ENCODE measurements at regions not wholly inside any gene's neighbourhood (a gene's known extent, or its start where the extent isn't known, plus 50 kb on each side); places are given as distances from the start of the nearest gene placed in this dataset.

DNA sequence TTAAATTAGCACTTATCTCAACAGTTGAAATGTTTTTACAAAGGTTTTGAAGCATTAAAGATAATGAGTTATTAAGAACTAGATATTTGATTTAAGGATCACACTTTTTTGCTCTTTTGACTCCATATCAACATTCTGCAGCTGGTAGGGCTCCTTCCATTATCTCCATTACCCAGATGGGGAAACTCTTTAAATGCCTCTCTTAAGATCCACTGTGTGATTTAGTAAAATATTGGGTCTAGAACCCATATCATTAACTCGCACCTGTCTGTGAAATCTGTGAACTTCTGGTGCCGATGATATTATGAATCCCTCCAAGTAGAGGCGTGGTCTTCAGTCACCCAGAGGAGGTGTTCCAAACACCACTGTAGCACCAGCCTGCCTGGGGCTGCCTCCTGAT is 466.2 kb downstream of the TSN start:
- TF ChIP-seq, protein P1, sequence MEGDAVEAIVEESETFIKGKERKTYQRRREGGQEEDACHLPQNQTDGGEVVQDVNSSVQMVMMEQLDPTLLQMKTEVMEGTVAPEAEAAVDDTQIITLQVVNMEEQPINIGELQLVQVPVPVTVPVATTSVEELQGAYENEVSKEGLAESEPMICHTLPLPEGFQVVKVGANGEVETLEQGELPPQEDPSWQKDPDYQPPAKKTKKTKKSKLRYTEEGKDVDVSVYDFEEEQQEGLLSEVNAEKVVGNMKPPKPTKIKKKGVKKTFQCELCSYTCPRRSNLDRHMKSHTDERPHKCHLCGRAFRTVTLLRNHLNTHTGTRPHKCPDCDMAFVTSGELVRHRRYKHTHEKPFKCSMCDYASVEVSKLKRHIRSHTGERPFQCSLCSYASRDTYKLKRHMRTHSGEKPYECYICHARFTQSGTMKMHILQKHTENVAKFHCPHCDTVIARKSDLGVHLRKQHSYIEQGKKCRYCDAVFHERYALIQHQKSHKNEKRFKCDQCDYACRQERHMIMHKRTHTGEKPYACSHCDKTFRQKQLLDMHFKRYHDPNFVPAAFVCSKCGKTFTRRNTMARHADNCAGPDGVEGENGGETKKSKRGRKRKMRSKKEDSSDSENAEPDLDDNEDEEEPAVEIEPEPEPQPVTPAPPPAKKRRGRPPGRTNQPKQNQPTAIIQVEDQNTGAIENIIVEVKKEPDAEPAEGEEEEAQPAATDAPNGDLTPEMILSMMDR (tag by site-specific recombination; IDR thresholded peaks at IDR 0.05), result no peak
- TF ChIP-seq ZNF501 (tag by site-specific recombination; IDR thresholded peaks at IDR 0.05) (no peak), ZNF133 (tag by site-specific recombination; IDR thresholded peaks at IDR 0.05) (no peak), ZNF580 (tag by site-specific recombination; IDR thresholded peaks at IDR 0.05) (no peak), ZNF37A (tag by site-specific recombination; IDR thresholded peaks at IDR 0.05) (no peak), ZBTB8A (tag by site-specific recombination; IDR thresholded peaks at IDR 0.05) (no peak), PBX3 (CRISPR knock-in tag; IDR thresholded peaks at IDR 0.05) (no peak), TCF7L2 (IDR thresholded peaks at IDR 0.05; ENCODE audit: borderline replicate concordance, low read depth, low read length) (no peak)
- TF ChIP-seq, protein P2, sequence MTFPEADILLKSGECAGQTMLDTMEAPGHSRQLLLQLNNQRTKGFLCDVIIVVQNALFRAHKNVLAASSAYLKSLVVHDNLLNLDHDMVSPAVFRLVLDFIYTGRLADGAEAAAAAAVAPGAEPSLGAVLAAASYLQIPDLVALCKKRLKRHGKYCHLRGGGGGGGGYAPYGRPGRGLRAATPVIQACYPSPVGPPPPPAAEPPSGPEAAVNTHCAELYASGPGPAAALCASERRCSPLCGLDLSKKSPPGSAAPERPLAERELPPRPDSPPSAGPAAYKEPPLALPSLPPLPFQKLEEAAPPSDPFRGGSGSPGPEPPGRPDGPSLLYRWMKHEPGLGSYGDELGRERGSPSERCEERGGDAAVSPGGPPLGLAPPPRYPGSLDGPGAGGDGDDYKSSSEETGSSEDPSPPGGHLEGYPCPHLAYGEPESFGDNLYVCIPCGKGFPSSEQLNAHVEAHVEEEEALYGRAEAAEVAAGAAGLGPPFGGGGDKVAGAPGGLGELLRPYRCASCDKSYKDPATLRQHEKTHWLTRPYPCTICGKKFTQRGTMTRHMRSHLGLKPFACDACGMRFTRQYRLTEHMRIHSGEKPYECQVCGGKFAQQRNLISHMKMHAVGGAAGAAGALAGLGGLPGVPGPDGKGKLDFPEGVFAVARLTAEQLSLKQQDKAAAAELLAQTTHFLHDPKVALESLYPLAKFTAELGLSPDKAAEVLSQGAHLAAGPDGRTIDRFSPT (tag by site-specific recombination; IDR thresholded peaks at IDR 0.05), result no peak
- TF ChIP-seq, protein P3, sequence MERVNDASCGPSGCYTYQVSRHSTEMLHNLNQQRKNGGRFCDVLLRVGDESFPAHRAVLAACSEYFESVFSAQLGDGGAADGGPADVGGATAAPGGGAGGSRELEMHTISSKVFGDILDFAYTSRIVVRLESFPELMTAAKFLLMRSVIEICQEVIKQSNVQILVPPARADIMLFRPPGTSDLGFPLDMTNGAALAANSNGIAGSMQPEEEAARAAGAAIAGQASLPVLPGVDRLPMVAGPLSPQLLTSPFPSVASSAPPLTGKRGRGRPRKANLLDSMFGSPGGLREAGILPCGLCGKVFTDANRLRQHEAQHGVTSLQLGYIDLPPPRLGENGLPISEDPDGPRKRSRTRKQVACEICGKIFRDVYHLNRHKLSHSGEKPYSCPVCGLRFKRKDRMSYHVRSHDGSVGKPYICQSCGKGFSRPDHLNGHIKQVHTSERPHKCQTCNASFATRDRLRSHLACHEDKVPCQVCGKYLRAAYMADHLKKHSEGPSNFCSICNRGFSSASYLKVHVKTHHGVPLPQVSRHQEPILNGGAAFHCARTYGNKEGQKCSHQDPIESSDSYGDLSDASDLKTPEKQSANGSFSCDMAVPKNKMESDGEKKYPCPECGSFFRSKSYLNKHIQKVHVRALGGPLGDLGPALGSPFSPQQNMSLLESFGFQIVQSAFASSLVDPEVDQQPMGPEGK (tag by site-specific recombination; IDR thresholded peaks at IDR 0.05), result no peak
